GM18508 (cell line): ENCODE measurements at regions not wholly inside any gene's neighbourhood (a gene's known extent, or its start where the extent isn't known, plus 50 kb on each side); places are given as distances from the start of the nearest gene placed in this dataset.
"Not testable (repeated sequence)": the region's sequence is repeated elsewhere in the genome, so short reads cannot be mapped to it uniquely, and the experiment has no call there.

Experiments
- ATAC-seq: cut with Tn5 transposase; IDR thresholded peaks from one replicate; pipeline ENCODE4 v1.9.1; 2021; ENCODE audit warnings: moderate number of reproducible peaks; ENCODE audit not compliant: insufficient read depth, unreplicated experiment

GRCh38 chr6:85047818-85048217, 283.4 kb upstream of the TBX18 start:
- no peak for ATAC-seq

- not testable (repeated sequence) for ATAC-seq
Measured at GRCh38 chr6:85045767-85046166, 281.4 kb upstream of the TBX18 start.

GRCh38 chr6:85044361-85044760, 280.0 kb upstream of the TBX18 start:
- ATAC-seq = no peak

- no peak for ATAC-seq
Measured at GRCh38 chr6:85041376-85041775, 277.0 kb upstream of the TBX18 start.

- no peak for ATAC-seq
Measured at GRCh38 chr6:85037221-85037620, 272.8 kb upstream of the TBX18 start.

- no peak for ATAC-seq
Measured at GRCh38 chr6:85035766-85036165, 271.4 kb upstream of the TBX18 start.

- no peak for ATAC-seq
Measured at GRCh38 chr6:85033547-85033946, 269.1 kb upstream of the TBX18 start.

GRCh38 chr6:85026021-85026420, 261.6 kb upstream of the TBX18 start:
- no peak for ATAC-seq

- no peak for ATAC-seq
Measured at GRCh38 chr6:85023721-85024120, 259.3 kb upstream of the TBX18 start.

- ATAC-seq = no peak
Measured at GRCh38 chr6:85017352-85017751, 253.0 kb upstream of the TBX18 start.

- no peak for ATAC-seq
Measured at GRCh38 chr6:85016726-85017125, 252.3 kb upstream of the TBX18 start.

- ATAC-seq = peak; percentile 86
Measured at GRCh38 chr6:85015396-85015990, 251.1 kb upstream of the TBX18 start.

GRCh38 chr6:85010865-85011264, 246.5 kb upstream of the TBX18 start:
- no peak for ATAC-seq

GRCh38 chr6:85008296-85009009, 244.1 kb upstream of the TBX18 start:
- no peak for ATAC-seq

GRCh38 chr6:85006362-85006761, 242.0 kb upstream of the TBX18 start:
- ATAC-seq = no peak

- no peak for ATAC-seq
Measured at GRCh38 chr6:85005494-85005893, 241.1 kb upstream of the TBX18 start.

- ATAC-seq = no peak
Measured at GRCh38 chr6:85004361-85004995, 240.1 kb upstream of the TBX18 start.

- ATAC-seq = no peak
Measured at GRCh38 chr6:85002847-85003246, 238.4 kb upstream of the TBX18 start.

- ATAC-seq = no peak
Measured at GRCh38 chr6:85000001-85000400, 235.6 kb upstream of the TBX18 start.

- no peak for ATAC-seq
Measured at GRCh38 chr6:84998223-84998622, 233.8 kb upstream of the TBX18 start.

GRCh38 chr6:84988766-84989165, 224.4 kb upstream of the TBX18 start:
- ATAC-seq = not testable (repeated sequence)

- ATAC-seq = not testable (repeated sequence)
Measured at GRCh38 chr6:84985490-84985889, 221.1 kb upstream of the TBX18 start.
